AG04450 (cell line): ENCODE measurements at regions not wholly inside any gene's neighbourhood (a gene's known extent, or its start where the extent isn't known, plus 50 kb on each side); places are given as distances from the start of the nearest gene placed in this dataset.

Experiments
- CTCF ChIA-PET: fragments of 300-600, 350-600 bp; formaldehyde crosslinking; extraction: SDS; loops from one replicate; lab custom pipeline; 2022; ENCODE audit warnings: antibody characterized with exemption, inconsistent platforms; lab: Charles Lee
- POLR2A ChIA-PET: fragments of 350-600 bp; formaldehyde crosslinking; extraction: SDS; loops from one replicate; lab custom pipeline; 2021; ENCODE audit warnings: antibody characterized with exemption, inconsistent platforms; lab: Yijun Ruan, JAX
- DNase-seq: peaks from one replicate; pipeline ENCODE4 v3.0.0-alpha.2; 2011; ENCODE audit warnings: low read depth, low spot score
- H3K27ac ChIP-seq: one replicate; pipeline ENCODE4 v1.5.1; 2012; ENCODE audit warnings: low read depth, low read length, control low read depth
- H3K27me3 ChIP-seq: one replicate; pipeline ENCODE4 v1.6.0; 2012; ENCODE audit warnings: low read length; ENCODE audit not compliant: control insufficient read depth, insufficient read depth
- H3K4me3 ChIP-seq: 2 replicates; pipeline ENCODE4 v1.5.1; 2011; ENCODE audit warnings: mild to moderate bottlenecking, low read depth, low read length, control low read depth
- H3K9me3 ChIP-seq: 2 replicates; pipeline ENCODE4 v1.5.1; 2012; ENCODE audit warnings: low read length; ENCODE audit not compliant: control insufficient read depth, insufficient read depth
- CTCF ChIP-seq: IDR thresholded peaks from 2 replicates; pipeline ENCODE4 v1.5.1; 2011; ENCODE audit warnings: low read depth, low read length, control low read depth, inconsistent platforms

- H3K4me3 ChIP-seq = no peak overlapping the region
- no peaks in the 10 kb centered on the region for H3K9me3 ChIP-seq
- no peaks in the 10 kb centered on the region for H3K27me3 ChIP-seq
- no peak overlapping the region for H3K27ac ChIP-seq
- DNase-seq = no peak
- ChIA-PET CTCF (interaction anchor here (0.6 to 4.0 kb wide), 5 partner anchors 16 to 790 kb away, joined by 4 to 20 read pairs (median 5); no protein-coding TSS in a partner anchor), POLR2A (no interaction called here)
- TF ChIP-seq CTCF = no peak
Measured at GRCh38 chr9:18238752-18239447, 235.1 kb upstream of the ADAMTSL1 start.

- ChIA-PET CTCF (interaction anchor here (0.6 to 1.8 kb wide), 3 partner anchors 15 to 819 kb away, joined by 3 to 8 read pairs (median 4); no protein-coding TSS in a partner anchor), POLR2A (no interaction called here)
- Histone ChIP-seq H3K27ac (no peak overlapping the region), H3K27me3 (no peaks in the 10 kb centered on the region), H3K9me3 (no peaks in the 10 kb centered on the region), H3K4me3 (no peak overlapping the region)
- no peak for DNase-seq
- no peak for TF ChIP-seq CTCF
Measured at GRCh38 chr9:18240213-18240612, 233.7 kb upstream of the ADAMTSL1 start.

DNA sequence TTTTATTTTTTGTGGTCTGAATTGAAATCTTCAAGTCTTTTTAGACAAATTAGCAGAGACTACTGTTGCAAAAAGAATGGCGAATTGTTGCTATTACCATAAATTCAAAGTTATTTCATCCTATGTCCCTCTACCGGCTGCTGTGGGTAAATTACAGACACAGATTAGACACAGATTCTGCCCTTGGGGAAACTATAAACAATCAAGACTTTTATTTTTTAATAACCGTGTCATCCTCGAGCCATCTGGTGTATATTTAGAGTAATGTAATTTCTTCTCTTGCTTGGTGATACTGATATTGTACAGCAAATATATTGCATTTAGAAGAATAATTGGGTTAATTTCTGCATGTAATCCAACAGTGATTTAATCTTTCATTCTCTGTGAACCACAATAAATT lies 228.0 kb upstream of the ADAMTSL1 start:
- ChIA-PET POLR2A (no interaction called here), CTCF (no interaction called here)
- TF ChIP-seq CTCF = peak; percentile 56
- no peaks in the 10 kb centered on the region for H3K9me3 ChIP-seq
- H3K27me3 ChIP-seq = no peaks in the 10 kb centered on the region
- H3K27ac ChIP-seq = no peak overlapping the region
- H3K4me3 ChIP-seq = no peak overlapping the region
- DNase-seq = no peak

GRCh38 chr9:18250053-18250452 lies 223.9 kb upstream of the ADAMTSL1 start:
- H3K9me3 ChIP-seq = no peaks in the 10 kb centered on the region
- TF ChIP-seq CTCF = no peak
- ChIA-PET CTCF (interaction anchor here (1.1 kb wide), 1 partner anchor 192 kb away, joined by 5 read pairs; no protein-coding TSS in a partner anchor), POLR2A (no interaction called here)
- H3K27me3 ChIP-seq = no peaks in the 10 kb centered on the region
- H3K4me3 ChIP-seq = no peak overlapping the region
- no peak for DNase-seq
- H3K27ac ChIP-seq = no peak overlapping the region

DNA sequence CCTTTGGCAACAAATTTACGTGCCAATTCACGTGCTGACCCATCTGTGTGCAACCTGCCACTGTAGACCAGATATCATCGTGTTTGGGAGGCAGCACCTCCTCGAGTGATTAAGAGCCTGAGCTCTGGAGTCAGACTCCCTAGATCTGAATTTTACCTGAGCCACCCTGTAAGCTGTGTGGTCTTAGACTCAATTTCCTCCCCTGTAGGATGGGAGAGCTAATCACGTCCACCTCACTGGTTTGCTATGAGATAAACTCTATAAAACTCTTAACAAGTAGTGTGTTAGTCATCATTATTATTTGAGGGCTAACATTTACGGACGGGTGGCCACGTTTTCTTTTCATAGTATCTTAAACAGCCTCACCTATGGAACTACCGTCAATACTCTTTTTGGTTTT lies 220.0 kb upstream of the ADAMTSL1 start:
- ChIA-PET CTCF (interaction anchor here (0.6 to 5.9 kb wide), 30 partner anchors 9 to 773 kb away, joined by 3 to 137 read pairs (median 5); no protein-coding TSS in a partner anchor), POLR2A (no interaction called here)
- TF ChIP-seq CTCF = no peak
- no peaks in the 10 kb centered on the region for H3K27me3 ChIP-seq
- H3K4me3 ChIP-seq = no peak overlapping the region
- H3K9me3 ChIP-seq = no peaks in the 10 kb centered on the region
- no peak for DNase-seq
- no peak overlapping the region for H3K27ac ChIP-seq
